DOHH2 (cell line): ENCODE measurements at regions not wholly inside any gene's neighbourhood (a gene's known extent, or its start where the extent isn't known, plus 50 kb on each side); places are given as distances from the start of the nearest gene placed in this dataset.

Experiments used
- EZH2phosphoT487 ChIP-seq: fragments of 200-600 bp; sonication (generic); IDR thresholded peaks from 2 replicates; pipeline ENCODE4 v1.6.1; 2017; ENCODE audit warnings: borderline replicate concordance, mild to moderate bottlenecking, antibody characterized with exemption, low read length, moderate library complexity, mixed read lengths
- TF ChIP-seq, protein P1 (sequence below): fragments of 200-600 bp; sonication (generic); IDR thresholded peaks from one replicate; pipeline ENCODE4 v1.5.1; 2014; ENCODE audit warnings: antibody characterized with exemption, mild to moderate bottlenecking, low read depth, low read length; ENCODE audit not compliant: poor library complexity, severe bottlenecking

- TF ChIP-seq, protein P1, sequence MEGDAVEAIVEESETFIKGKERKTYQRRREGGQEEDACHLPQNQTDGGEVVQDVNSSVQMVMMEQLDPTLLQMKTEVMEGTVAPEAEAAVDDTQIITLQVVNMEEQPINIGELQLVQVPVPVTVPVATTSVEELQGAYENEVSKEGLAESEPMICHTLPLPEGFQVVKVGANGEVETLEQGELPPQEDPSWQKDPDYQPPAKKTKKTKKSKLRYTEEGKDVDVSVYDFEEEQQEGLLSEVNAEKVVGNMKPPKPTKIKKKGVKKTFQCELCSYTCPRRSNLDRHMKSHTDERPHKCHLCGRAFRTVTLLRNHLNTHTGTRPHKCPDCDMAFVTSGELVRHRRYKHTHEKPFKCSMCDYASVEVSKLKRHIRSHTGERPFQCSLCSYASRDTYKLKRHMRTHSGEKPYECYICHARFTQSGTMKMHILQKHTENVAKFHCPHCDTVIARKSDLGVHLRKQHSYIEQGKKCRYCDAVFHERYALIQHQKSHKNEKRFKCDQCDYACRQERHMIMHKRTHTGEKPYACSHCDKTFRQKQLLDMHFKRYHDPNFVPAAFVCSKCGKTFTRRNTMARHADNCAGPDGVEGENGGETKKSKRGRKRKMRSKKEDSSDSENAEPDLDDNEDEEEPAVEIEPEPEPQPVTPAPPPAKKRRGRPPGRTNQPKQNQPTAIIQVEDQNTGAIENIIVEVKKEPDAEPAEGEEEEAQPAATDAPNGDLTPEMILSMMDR, result no peak
- no peak for TF ChIP-seq EZH2phosphoT487
These were observed 238.8 kb upstream of the SALL1 start for GRCh38 chr16:51389881-51390280.
